ENCODE measurements at regions not wholly inside any gene's neighbourhood (a gene's known extent, or its start where the extent isn't known, plus 50 kb on each side); places are given as distances from the start of the nearest gene placed in this dataset.

DNA sequence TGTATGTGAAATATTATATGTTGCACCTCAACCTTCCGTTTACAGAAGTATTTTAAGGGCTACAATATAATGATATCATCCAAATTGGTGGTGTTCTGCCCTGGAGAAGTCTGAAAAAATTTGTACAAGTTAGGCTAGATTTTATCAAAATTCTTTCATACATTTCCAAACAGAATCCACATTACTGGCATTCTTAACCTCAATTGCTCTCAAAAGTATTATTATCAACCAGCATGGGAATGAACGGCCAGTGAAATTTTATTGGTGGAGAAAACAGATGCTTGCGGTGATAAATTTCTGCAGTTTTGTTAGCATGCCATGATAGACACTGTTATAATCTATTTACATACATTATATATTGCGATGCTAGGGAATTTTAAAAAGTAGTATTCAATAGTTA, 88.3 kb upstream of the TFPI start:
- intact Hi-C loops (cut with micrococcal nuclease) = no loop called here
- Histone ChIP-seq H4K91ac (ENCODE audit: insufficient read depth, low read depth, low read length) (no peak overlapping the region), H2BK5ac (ENCODE audit: low read depth, low read length, poor library complexity, severe bottlenecking) (no peak overlapping the region), H3K14ac (replicated peaks; ENCODE audit: low read depth, low read length) (no peak overlapping the region), H3K79me1 (ENCODE audit: low read depth in 1 of 2, low read length in 2 of 2) (no peaks in the 10 kb centered on the region), H3K9me1 (ENCODE audit: insufficient read depth, low read length) (no peaks in the 10 kb centered on the region), H3K18ac (ENCODE audit: low read depth, low read length) (no peak overlapping the region), H3K27ac (ENCODE audit: insufficient read depth, low read length) (no peak overlapping the region), H3K9ac (ENCODE audit: low read depth, low read length) (no peak overlapping the region), H2AK9ac (replicated peaks; ENCODE audit: low read depth, low read length, poor library complexity) (no peak overlapping the region), H3K9me3 (ENCODE audit: control insufficient read depth, insufficient read depth, low read length) (no peaks in the 10 kb centered on the region), H2AFZ (replicated peaks; ENCODE audit: low read length, poor library complexity) (no peak overlapping the region), H3K56ac (ENCODE audit: extremely low read depth, insufficient read depth, low read length) (no peak overlapping the region), H3K4me3 (ENCODE audit: insufficient read depth, low read depth, low read length) (no peak overlapping the region), H3K4ac (ENCODE audit: low read depth, low read length) (no peak overlapping the region), H3K27me3 (ENCODE audit: control insufficient read depth, insufficient read depth, low read length) (no peaks in the 10 kb centered on the region), H2AK5ac (ENCODE audit: low read depth, low read length) (no peak overlapping the region), H3K4me1 (ENCODE audit: control insufficient read depth, insufficient read depth, low read length) (no peaks in the 10 kb centered on the region), H2BK20ac (ENCODE audit: low read depth, low read length) (no peak overlapping the region), H2BK120ac (ENCODE audit: low read depth, low read length) (no peak overlapping the region), H3K4me2 (ENCODE audit: low read depth, low read length) (no peak overlapping the region), H4K5ac (ENCODE audit: low read depth, low read length) (no peak overlapping the region), H4K8ac (ENCODE audit: low read depth in 2 of 2, low read length in 2 of 2) (no peak overlapping the region), H3K23ac (ENCODE audit: low read depth, low read length) (no peak overlapping the region), H4K20me1 (ENCODE audit: insufficient read depth, low read length) (no peaks in the 10 kb centered on the region), H3K36me3 (ENCODE audit: control insufficient read depth, insufficient read depth, low read length) (no peaks in the 10 kb centered on the region), H2BK15ac (ENCODE audit: low read depth, low read length) (no peak overlapping the region)
- DNase-seq = no peak
- ATAC-seq (ENCODE audit: low read depth) = no peak
- in situ Hi-C loops (cut with MboI; ENCODE audit: low sequenced_read_pairs) = no loop called here
- no TSS peak for BruUV-seq (replicated peaks)
- TF ChIP-seq RAD21 (IDR thresholded peaks at IDR 0.05; ENCODE audit: low read length) = no peak
- no CpG with 5 or more reads among the region's 4 CpGs for WGBS, 2 experiments (ENCODE audit: extremely low coverage in 2 of 2, insufficient read length in 1 of 2)
- CTCF ChIA-PET = no interaction called here
- POLR2A ChIA-PET (ENCODE audit: unreplicated experiment) = no interaction called here
- dilution Hi-C loops (cut with HindIII; ENCODE audit: low sequenced_read_pairs, unreplicated experiment) = no loop called here
